Adrenal gland (tissue), 5 donors: ENCODE measurements at regions not wholly inside any gene's neighbourhood (a gene's known extent, or its start where the extent isn't known, plus 50 kb on each side); places are given as distances from the start of the nearest gene placed in this dataset.

Source experiments
- POLR2A ChIP-seq, 2 donors: fragments of 450-650 bp; IDR thresholded peaks; one replicate each; pipeline ENCODE4 v1.6.1; 2017; ENCODE audit warnings: antibody characterized with exemption in 2 of 2, mild to moderate bottlenecking in 2 of 2, moderate library complexity in 1 of 2
- TF ChIP-seq, protein P1 (sequence below), 6 experiments: fragments of 450-650 bp in 4 of 6; fragments of 200-600 bp in 2 of 6; sonication (generic) in 1 of 6; IDR thresholded peaks; 1 replicate in 5 of 6; 2 replicates in 1 of 6; pipeline versions ENCODE4 v1.5.1 to v1.8.0; 2016 to 2021; ENCODE audit warnings: antibody characterized with exemption in 6 of 6, mild to moderate bottlenecking in 2 of 6, moderate library complexity in 1 of 6
- donor health status: DM: no; HTN: no; CAD: no.

DNA sequence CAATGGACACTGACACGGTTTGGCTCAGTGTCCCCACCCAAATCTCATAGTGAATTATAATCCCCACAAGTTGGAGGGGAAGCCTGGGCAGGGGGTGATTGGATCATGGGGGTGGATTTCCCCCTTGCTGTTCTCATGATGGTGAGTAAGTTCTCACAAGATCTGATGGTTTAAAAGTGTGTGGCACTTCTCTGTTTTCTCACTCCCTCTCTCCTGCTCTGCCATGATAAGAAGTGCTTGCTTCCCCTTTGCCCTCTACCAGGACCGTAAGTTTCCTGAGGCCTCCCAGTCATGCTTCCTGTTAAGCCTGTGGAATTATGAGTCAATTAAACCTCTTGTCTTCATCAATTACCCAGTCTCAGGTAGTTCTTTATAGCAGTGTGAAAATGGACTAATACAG, 115.8 kb upstream of the KIF2A start:
- TF ChIP-seq, protein P1, sequence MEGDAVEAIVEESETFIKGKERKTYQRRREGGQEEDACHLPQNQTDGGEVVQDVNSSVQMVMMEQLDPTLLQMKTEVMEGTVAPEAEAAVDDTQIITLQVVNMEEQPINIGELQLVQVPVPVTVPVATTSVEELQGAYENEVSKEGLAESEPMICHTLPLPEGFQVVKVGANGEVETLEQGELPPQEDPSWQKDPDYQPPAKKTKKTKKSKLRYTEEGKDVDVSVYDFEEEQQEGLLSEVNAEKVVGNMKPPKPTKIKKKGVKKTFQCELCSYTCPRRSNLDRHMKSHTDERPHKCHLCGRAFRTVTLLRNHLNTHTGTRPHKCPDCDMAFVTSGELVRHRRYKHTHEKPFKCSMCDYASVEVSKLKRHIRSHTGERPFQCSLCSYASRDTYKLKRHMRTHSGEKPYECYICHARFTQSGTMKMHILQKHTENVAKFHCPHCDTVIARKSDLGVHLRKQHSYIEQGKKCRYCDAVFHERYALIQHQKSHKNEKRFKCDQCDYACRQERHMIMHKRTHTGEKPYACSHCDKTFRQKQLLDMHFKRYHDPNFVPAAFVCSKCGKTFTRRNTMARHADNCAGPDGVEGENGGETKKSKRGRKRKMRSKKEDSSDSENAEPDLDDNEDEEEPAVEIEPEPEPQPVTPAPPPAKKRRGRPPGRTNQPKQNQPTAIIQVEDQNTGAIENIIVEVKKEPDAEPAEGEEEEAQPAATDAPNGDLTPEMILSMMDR (IDR thresholded peaks at IDR 0.05) = no peak
- TF ChIP-seq POLR2A (IDR thresholded peaks at IDR 0.05) = no peak
